Keratinocyte (primary cell): ENCODE measurements at regions not wholly inside any gene's neighbourhood (a gene's known extent, or its start where the extent isn't known, plus 50 kb on each side); places are given as distances from the start of the nearest gene placed in this dataset.

ENCODE experiments used
- EZH2 ChIP-seq: IDR thresholded peaks from one replicate; pipeline ENCODE4 v1.6.1; 2012; ENCODE audit warnings: inconsistent platforms, mild to moderate bottlenecking, low read length, moderate library complexity
- TF ChIP-seq, protein P1 (sequence below), 3 experiments: IDR thresholded peaks in 1 of 3; conservative IDR thresholded peaks in 1 of 3; optimal IDR thresholded peaks in 1 of 3; 2 replicates in 2 of 3; 3 replicates in 1 of 3; pipeline versions ENCODE3 to v1.5.1; 2011; ENCODE audit warnings: low read length in 3 of 3, mild to moderate bottlenecking in 3 of 3, moderate library complexity in 2 of 3, control low read depth in 1 of 3, inconsistent platforms in 1 of 3; ENCODE audit not compliant: insufficient read depth in 2 of 3; ENCODE audit errors: extremely low read depth in 1 of 3

DNA sequence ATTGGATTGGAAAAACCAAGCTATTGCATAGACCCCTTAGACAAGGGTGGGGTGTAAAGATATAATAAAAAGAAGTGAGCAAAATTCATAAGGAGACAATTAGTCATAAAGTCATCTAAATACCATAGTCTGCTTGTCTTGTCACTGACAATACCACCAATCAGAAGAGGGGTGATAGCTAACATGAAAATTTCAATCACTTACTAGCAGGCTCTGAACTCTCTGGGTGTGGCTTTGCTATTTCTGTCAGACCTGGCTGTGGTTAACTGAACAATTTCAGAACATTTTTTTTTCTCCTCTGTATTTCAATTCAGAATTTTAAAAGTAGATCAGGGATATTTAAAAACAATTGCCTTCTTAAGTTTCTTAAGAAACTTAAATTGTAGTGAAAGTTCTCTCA lies 158.5 kb upstream of the PRMT6 start:
- TF ChIP-seq, protein P1, sequence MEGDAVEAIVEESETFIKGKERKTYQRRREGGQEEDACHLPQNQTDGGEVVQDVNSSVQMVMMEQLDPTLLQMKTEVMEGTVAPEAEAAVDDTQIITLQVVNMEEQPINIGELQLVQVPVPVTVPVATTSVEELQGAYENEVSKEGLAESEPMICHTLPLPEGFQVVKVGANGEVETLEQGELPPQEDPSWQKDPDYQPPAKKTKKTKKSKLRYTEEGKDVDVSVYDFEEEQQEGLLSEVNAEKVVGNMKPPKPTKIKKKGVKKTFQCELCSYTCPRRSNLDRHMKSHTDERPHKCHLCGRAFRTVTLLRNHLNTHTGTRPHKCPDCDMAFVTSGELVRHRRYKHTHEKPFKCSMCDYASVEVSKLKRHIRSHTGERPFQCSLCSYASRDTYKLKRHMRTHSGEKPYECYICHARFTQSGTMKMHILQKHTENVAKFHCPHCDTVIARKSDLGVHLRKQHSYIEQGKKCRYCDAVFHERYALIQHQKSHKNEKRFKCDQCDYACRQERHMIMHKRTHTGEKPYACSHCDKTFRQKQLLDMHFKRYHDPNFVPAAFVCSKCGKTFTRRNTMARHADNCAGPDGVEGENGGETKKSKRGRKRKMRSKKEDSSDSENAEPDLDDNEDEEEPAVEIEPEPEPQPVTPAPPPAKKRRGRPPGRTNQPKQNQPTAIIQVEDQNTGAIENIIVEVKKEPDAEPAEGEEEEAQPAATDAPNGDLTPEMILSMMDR (optimal IDR thresholded peaks at IDR 0.05 in 1 of 3, IDR thresholded peaks at IDR 0.05 in 1 of 3, conservative IDR thresholded peaks at IDR 0.05 in 1 of 3; ENCODE audit: extremely low read depth in 1 of 3, insufficient read depth in 2 of 3, low read length in 3 of 3), result no peak
- TF ChIP-seq EZH2, result no peak
